GM21381 (cell line): ENCODE measurements at regions not wholly inside any gene's neighbourhood (a gene's known extent, or its start where the extent isn't known, plus 50 kb on each side); places are given as distances from the start of the nearest gene placed in this dataset.

ENCODE experiments used
- ATAC-seq: cut with Tn5 transposase; IDR thresholded peaks from one replicate; pipeline ENCODE4 v1.9.1; 2021; ENCODE audit warnings: mild to moderate bottlenecking, moderate library complexity; ENCODE audit not compliant: unreplicated experiment

- ATAC-seq: no peak
Observed at GRCh38 chr10:85193796-85194195, 865.4 kb downstream of the CCSER2 start.

GRCh38 chr10:85194706-85195105 lies 866.3 kb downstream of the CCSER2 start:
- no peak for ATAC-seq

- no peak for ATAC-seq
Observed at GRCh38 chr10:85195596-85195995, 867.2 kb downstream of the CCSER2 start.

- ATAC-seq: no peak
Observed at GRCh38 chr10:85204814-85205213, 876.4 kb downstream of the CCSER2 start.

- no peak for ATAC-seq
Observed at GRCh38 chr10:85212526-85212925, 884.1 kb downstream of the CCSER2 start.

- no peak for ATAC-seq
Observed at GRCh38 chr10:85213493-85213892, 885.1 kb downstream of the CCSER2 start.

- no peak for ATAC-seq
Observed at GRCh38 chr10:85222300-85222699, 893.9 kb downstream of the CCSER2 start.

- no peak for ATAC-seq
Observed at GRCh38 chr10:85224366-85224940, 896.1 kb downstream of the CCSER2 start.

GRCh38 chr10:85225311-85225710 lies 896.9 kb downstream of the CCSER2 start:
- ATAC-seq: no peak

GRCh38 chr10:85226596-85226995 lies 898.2 kb downstream of the CCSER2 start:
- no peak for ATAC-seq

- ATAC-seq: no peak
Observed at GRCh38 chr10:85228726-85229125, 900.3 kb downstream of the CCSER2 start.

- no peak for ATAC-seq
Observed at GRCh38 chr10:85231534-85232270, 903.3 kb downstream of the CCSER2 start.

- no peak for ATAC-seq
Observed at GRCh38 chr10:85235258-85235657, 906.9 kb downstream of the CCSER2 start.

GRCh38 chr10:85238676-85239075 lies 910.3 kb downstream of the CCSER2 start:
- ATAC-seq: no peak

GRCh38 chr10:85250304-85250703 lies 921.9 kb downstream of the CCSER2 start:
- ATAC-seq: no peak

GRCh38 chr10:85256481-85256880 lies 928.1 kb downstream of the CCSER2 start:
- ATAC-seq: no peak

GRCh38 chr10:85259908-85260307 lies 931.5 kb downstream of the CCSER2 start:
- no peak for ATAC-seq

- ATAC-seq: no peak
Observed at GRCh38 chr10:85262992-85263391, 934.6 kb downstream of the CCSER2 start.

- ATAC-seq: no peak
Observed at GRCh38 chr10:85265121-85265520, 936.7 kb downstream of the CCSER2 start.

- no peak for ATAC-seq
Observed at GRCh38 chr10:85266808-85267207, 938.4 kb downstream of the CCSER2 start.

GRCh38 chr10:85280014-85280413 lies 951.6 kb downstream of the CCSER2 start:
- ATAC-seq: no peak
